DOHH2 (cell line): ENCODE measurements at regions not wholly inside any gene's neighbourhood (a gene's known extent, or its start where the extent isn't known, plus 50 kb on each side); places are given as distances from the start of the nearest gene placed in this dataset.

ENCODE experiments used
- EZH2phosphoT487 ChIP-seq: fragments of 200-600 bp; sonication (generic); IDR thresholded peaks from 2 replicates; pipeline ENCODE4 v1.6.1; 2017; ENCODE audit warnings: borderline replicate concordance, mild to moderate bottlenecking, antibody characterized with exemption, low read length, moderate library complexity, mixed read lengths
- TF ChIP-seq, protein P1 (sequence below): fragments of 200-600 bp; sonication (generic); IDR thresholded peaks from one replicate; pipeline ENCODE4 v1.5.1; 2014; ENCODE audit warnings: antibody characterized with exemption, mild to moderate bottlenecking, low read depth, low read length; ENCODE audit not compliant: poor library complexity, severe bottlenecking

DNA sequence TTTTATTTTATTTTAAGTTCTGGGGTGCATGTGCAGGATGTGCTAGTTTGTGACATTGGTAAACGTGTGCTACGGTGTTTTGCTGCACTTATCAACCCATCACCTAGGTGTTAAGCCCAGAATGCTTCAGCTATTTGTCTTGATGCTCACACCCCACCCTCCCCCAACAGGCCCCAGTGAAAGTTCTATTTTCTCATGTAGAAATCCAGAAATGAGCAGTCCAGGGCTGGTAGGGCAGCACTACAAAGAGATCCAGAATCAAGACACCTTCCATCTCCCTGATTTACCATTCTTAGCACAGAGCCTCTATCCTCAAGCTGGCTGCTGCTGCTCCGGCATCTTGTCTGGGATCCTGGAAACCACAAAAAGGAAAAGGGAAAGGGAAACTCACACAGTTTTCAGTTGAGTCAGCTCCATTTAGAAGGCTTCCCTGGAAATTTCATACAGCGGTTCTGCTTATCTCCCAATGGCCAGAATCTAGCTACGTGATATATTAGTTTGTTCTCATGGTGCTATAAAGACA lies 85.4 kb upstream of the SMARCA2 start:
- TF ChIP-seq, protein P1, sequence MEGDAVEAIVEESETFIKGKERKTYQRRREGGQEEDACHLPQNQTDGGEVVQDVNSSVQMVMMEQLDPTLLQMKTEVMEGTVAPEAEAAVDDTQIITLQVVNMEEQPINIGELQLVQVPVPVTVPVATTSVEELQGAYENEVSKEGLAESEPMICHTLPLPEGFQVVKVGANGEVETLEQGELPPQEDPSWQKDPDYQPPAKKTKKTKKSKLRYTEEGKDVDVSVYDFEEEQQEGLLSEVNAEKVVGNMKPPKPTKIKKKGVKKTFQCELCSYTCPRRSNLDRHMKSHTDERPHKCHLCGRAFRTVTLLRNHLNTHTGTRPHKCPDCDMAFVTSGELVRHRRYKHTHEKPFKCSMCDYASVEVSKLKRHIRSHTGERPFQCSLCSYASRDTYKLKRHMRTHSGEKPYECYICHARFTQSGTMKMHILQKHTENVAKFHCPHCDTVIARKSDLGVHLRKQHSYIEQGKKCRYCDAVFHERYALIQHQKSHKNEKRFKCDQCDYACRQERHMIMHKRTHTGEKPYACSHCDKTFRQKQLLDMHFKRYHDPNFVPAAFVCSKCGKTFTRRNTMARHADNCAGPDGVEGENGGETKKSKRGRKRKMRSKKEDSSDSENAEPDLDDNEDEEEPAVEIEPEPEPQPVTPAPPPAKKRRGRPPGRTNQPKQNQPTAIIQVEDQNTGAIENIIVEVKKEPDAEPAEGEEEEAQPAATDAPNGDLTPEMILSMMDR: no peak
- no peak for TF ChIP-seq EZH2phosphoT487
